ENCODE measurements at regions not wholly inside any gene's neighbourhood (a gene's known extent, or its start where the extent isn't known, plus 50 kb on each side); places are given as distances from the start of the nearest gene placed in this dataset.

GRCh38 chr5:173759691-173760090, 128.5 kb upstream of the CPEB4 start:
- in situ Hi-C loops (cut with MboI; ENCODE audit: low pct_ligation_motif_present in 1 of 4, low pct_unique_long_range_greater_than_20kb in 1 of 4, low sequenced_read_pairs in 3 of 4): no loop called here
- no peak for DNase-seq
- intact Hi-C loops (cut with DNase I; ENCODE audit: low total_unique reads): no loop called here
- Histone ChIP-seq H3K27me3 (no peaks in the 10 kb centered on the region), H3K36me3 (no peaks in the 10 kb centered on the region), H3K4me3 (no peak overlapping the region), H3K27ac (no peak overlapping the region), H3K9me3 (no peaks in the 10 kb centered on the region), H3K4me1 (peaks cover 0 to 6% (median 3%) of the 10 kb centered on the region in 4 donors)
- TF ChIP-seq POLR2A (IDR thresholded peaks at IDR 0.05) (no peak), POLR2AphosphoS5 (IDR thresholded peaks at IDR 0.05) (no peak), CTCF (IDR thresholded peaks at IDR 0.05) (no peak), EP300 (IDR thresholded peaks at IDR 0.05; ENCODE audit: low read depth) (no peak)
- 97 to 100% methylated on average over 1 to 8 of the region's 8 CpGs for WGBS, 2 donors (ENCODE audit: low coverage in 1 of 2)

- TF ChIP-seq POLR2AphosphoS5 (IDR thresholded peaks at IDR 0.05) (no peak), POLR2A (IDR thresholded peaks at IDR 0.05) (no peak), EP300 (IDR thresholded peaks at IDR 0.05; ENCODE audit: low read depth) (no peak), CTCF (IDR thresholded peaks at IDR 0.05) (no peak)
- in situ Hi-C loops (cut with MboI; ENCODE audit: low pct_ligation_motif_present in 1 of 4, low pct_unique_long_range_greater_than_20kb in 1 of 4, low sequenced_read_pairs in 3 of 4): no loop called here
- H3K4me1 ChIP-seq: peaks cover 0 to 11% (median 3%) of the 10 kb centered on the region in 4 donors
Observed at GRCh38 chr5:173760461-173761177, 127.5 kb upstream of the CPEB4 start.

GRCh38 chr5:173761178-173761513, 127.0 kb upstream of the CPEB4 start:
- DNase-seq: no peak
- WGBS, 2 donors (ENCODE audit: low coverage in 1 of 2): 50 to 87% methylated on average over 2 to 4 of the region's 4 CpGs

More at GRCh38 chr5:173760461-173761177, 127.5 kb upstream of the CPEB4 start:
- intact Hi-C loops (cut with DNase I; ENCODE audit: low total_unique reads): no loop called here
- H3K27me3 ChIP-seq: no peaks in the 10 kb centered on the region
- no peak overlapping the region for H3K4me3 ChIP-seq
- H3K9me3 ChIP-seq: no peaks in the 10 kb centered on the region
- WGBS, 2 donors (ENCODE audit: low coverage in 1 of 2): 78% methylated on average over 5 of the region's 5 CpGs; no CpG with 5 or more reads in 1 of the 2 donors
- no peak overlapping the region for H3K27ac ChIP-seq
- H3K36me3 ChIP-seq: no peaks in the 10 kb centered on the region
- DNase-seq: no peak

GRCh38 chr5:173762045-173762444, 126.1 kb upstream of the CPEB4 start:
- Histone ChIP-seq H3K9me3 (no peaks in the 10 kb centered on the region), H3K4me3 (no peak overlapping the region), H3K4me1 (peaks cover 0 to 11% (median 5%) of the 10 kb centered on the region in 4 donors), H3K36me3 (no peaks in the 10 kb centered on the region), H3K27me3 (no peaks in the 10 kb centered on the region), H3K27ac (no peak overlapping the region)
- no peak for TF ChIP-seq POLR2A (IDR thresholded peaks at IDR 0.05)
- no peak for TF ChIP-seq CTCF (IDR thresholded peaks at IDR 0.05)
- no peak for TF ChIP-seq POLR2AphosphoS5 (IDR thresholded peaks at IDR 0.05)
- no peak for TF ChIP-seq EP300 (IDR thresholded peaks at IDR 0.05; ENCODE audit: low read depth)
- in situ Hi-C loops (cut with MboI; ENCODE audit: low pct_ligation_motif_present in 1 of 4, low pct_unique_long_range_greater_than_20kb in 1 of 4, low sequenced_read_pairs in 3 of 4) (no loop called here), intact Hi-C loops (cut with DNase I; ENCODE audit: low total_unique reads) (no loop called here)
- no peak for DNase-seq
- 71 to 89% methylated on average over 3 to 5 of the region's 5 CpGs for WGBS, 2 donors (ENCODE audit: low coverage in 1 of 2)

More at GRCh38 chr5:173761178-173761513, 127.0 kb upstream of the CPEB4 start:
- intact Hi-C loops (cut with DNase I; ENCODE audit: low total_unique reads): no loop called here
- Histone ChIP-seq H3K9me3 (no peaks in the 10 kb centered on the region), H3K27me3 (no peaks in the 10 kb centered on the region), H3K36me3 (no peaks in the 10 kb centered on the region), H3K4me1 (peaks cover 0 to 11% (median 3%) of the 10 kb centered on the region in 4 donors), H3K4me3 (no peak overlapping the region), H3K27ac (no peak overlapping the region)
- no peak for TF ChIP-seq POLR2AphosphoS5 (IDR thresholded peaks at IDR 0.05)
- no peak for TF ChIP-seq POLR2A (IDR thresholded peaks at IDR 0.05)
- TF ChIP-seq EP300 (IDR thresholded peaks at IDR 0.05; ENCODE audit: low read depth): no peak
- no peak for TF ChIP-seq CTCF (IDR thresholded peaks at IDR 0.05)
- in situ Hi-C loops (cut with MboI; ENCODE audit: low pct_ligation_motif_present in 1 of 4, low pct_unique_long_range_greater_than_20kb in 1 of 4, low sequenced_read_pairs in 3 of 4): no loop called here

Data from transverse colon (tissue), 4 donors.